DMS153 treated with DMSO at 0.1 percent for 48 hours (cell line): ENCODE measurements at regions not wholly inside any gene's neighbourhood (a gene's known extent, or its start where the extent isn't known, plus 50 kb on each side); places are given as distances from the start of the nearest gene placed in this dataset.
"Not testable (repeated sequence)": the region's sequence is repeated elsewhere in the genome, so short reads cannot be mapped to it uniquely, and the experiment has no call there.

Experiments
- DNase-seq: peaks from one replicate; lab custom pipeline; 2025; ENCODE audit not compliant: unreplicated experiment; lab: John Stamatoyannopoulos, UW

DNA sequence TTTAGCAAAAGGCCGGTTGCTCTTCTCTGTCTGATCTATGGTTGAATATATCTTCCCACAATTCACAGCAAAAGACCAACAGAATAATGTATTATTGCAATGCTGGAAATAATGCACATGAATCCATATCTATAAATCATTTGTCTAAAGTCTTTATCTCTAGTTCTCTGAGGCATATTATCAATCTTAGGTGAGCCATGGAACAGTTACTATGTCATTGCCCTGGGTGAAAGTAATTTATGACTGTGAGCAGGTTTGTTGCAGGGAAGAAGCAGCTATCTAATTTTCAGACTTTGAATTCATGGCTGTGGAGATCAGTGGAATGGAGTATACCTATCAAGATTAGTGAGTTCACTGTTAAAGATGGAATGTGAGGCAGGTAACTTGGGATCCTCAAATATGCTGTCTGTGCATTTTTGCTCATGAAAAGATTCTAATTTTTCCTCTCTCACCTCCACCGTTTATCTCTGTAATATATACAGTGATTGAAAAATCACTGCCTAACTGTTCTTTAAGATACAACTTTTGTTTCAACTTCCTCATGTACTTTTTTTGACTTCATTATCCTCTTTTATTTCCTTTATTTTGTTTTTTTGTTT, 256.8 kb upstream of the ARSJ start:
- no peak for DNase-seq

DNA sequence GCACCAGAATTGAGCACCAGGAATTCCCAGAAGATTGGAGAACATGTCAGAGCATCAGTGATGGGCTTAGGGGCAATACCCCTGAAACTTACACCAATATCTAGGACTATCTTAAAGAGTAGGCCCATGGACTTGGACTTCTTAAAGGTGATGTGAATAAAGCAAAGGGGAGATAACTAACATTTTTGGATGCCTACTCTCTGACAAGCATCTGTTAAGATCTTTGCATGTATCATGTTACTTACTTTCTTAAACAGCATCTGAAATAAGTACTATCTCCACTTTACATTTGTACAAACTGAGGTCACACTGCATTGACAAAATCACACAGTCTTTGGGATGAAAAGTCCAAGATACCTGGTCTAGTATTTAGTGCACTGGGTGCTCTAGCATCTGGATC, 258.6 kb upstream of the ARSJ start:
- DNase-seq, result no peak

DNA sequence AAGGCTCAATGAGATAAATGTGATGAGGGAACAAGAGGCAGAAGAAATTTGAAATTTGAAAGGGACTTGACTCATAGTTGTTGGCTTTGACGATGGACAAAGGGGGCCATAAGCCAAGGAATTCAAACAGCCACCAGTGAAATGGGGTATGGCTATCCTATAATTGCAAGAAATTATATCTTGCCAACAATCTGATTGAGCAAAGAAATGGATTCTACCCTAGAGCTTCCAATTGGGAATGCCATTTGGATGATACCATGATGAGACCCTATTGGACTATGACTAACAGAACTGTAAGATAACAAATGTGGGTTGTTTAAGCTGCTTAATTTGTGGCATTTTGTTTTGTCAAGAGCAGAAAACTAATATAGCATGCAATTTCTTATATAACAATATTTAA, 270.1 kb upstream of the ARSJ start:
- DNase-seq, result no peak

DNA sequence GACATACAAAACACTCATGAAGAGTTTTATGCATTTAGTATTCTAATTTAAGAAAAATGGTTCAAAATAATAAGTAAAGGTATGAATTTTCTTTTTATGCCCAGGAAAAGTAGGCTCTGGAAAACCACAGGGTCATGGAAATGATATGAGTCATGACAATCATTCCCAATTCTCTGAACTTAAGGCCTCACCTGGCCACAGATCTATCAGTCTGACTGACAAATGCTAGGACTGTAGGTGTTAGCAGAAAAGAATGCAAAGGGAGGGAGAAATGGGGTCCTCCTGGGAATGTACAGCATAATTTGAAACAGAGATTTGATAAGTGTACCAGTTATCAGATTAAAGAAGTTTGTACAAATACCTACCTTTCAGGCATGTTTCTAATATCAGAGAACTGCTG, 270.5 kb upstream of the ARSJ start:
- DNase-seq, result no peak

DNA sequence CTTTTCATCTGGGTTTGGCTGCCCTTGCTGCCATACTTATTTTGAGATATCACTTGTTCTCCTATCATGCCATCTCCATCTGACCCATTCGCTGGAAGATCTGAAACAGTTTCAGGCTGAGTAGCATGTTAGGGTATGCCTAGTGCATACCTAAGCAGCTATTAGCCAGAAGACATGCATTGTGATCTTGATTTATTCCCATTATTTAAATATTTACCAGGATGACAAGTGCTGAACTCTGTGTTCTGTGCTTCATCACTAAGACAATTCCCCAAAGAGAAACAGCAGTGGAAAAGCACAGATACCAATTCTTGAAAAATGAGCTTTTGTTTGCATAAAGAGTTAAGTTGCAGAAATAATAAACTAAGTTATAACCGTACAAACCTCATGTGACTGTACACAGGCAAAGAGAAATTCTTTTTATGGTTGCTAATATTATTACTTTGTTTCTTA, 271.0 kb upstream of the ARSJ start:
- DNase-seq, result no peak

DNA sequence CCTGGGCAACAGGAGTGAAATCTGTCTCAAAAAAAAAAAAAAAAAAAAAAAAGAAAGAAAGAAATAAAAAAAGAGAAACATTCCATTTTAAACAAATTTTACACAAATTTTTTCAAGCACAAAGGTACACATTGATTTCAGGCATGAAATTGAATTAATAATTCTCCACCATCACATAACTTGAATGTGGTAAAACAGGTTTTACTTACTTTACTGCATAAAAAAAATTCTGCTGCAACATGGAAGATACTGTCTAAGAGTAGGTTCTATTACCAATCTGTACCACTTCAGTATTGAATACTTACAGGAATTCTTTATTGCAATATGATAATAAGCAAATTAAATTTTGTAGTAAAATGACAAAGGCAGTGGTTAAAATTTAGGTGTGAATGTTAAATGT, 271.6 kb upstream of the ARSJ start:
- no peak for DNase-seq

DNA sequence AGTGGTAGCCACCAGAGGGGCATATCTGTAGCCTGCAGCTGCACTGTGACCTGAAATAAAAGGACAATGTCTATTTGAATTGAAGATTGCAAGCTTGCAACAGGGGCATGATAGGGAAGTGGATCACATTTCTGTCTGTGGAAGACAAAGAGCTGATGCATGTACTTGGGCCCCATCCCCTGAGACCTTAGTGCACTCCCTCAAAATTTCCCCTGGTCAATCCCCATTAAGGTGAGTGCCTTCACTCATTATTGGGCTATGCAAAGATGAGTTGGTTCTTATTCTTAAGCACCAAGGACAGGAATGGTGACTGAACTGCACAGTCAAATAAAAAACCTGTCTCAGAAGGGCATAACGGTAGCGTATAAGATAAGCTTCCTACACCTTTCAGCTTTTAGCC, 273.1 kb upstream of the ARSJ start:
- no peak for DNase-seq

DNA sequence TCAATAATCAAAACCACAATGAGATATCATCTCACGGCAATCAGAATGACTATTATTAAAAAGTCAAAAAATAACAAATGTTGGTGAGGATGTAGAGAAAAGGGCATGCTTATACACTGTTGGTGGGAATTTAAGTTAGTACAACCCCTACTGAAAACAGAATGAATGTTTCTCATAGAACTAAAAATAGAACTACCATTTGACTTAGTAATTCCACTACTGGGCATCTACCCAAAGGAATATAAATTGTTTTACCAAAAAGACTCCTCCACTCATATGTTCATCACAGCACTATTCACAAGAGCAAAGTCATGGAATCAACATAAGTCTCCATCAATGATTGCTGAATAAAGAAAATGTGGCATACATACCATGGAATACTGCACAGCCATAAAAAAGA, 278.1 kb upstream of the ARSJ start:
- no peak for DNase-seq

DNA sequence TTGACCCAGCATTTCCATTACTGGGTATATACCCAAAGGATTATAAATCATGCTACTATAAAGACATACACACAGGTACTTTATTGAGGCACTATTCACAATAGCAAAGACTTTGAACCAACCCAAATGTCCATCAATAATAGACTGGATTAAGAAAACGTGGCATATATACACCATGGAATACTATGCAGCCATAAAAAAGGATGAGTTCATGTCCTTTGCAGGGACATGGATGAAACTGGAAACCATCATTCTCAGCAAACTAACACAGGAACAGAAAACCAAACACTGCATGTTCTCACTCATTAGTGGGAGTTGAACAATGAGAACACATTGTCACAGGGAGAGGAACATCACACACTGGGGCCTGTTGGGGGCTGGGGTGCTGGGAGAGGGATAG, 283.0 kb upstream of the ARSJ start:
- not testable (repeated sequence) for DNase-seq

DNA sequence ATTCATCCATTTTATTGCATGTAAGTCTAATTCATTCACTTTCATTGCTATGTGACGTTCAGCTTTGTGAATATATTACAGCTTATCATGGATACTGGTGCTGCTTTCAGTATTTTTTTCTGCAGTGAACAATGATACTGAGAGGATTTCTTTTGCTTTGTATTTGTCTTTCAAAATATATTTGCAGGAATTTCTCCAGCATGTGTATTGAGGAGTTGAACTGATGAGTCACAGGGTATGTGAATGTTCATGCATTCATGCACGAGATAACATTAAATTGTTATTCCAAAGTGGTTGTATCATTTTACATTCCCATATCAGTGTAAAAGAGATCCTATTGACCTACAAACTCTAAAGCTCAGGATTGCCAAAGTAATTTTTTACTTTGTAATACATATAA, 283.8 kb upstream of the ARSJ start:
- DNase-seq, result no peak

DNA sequence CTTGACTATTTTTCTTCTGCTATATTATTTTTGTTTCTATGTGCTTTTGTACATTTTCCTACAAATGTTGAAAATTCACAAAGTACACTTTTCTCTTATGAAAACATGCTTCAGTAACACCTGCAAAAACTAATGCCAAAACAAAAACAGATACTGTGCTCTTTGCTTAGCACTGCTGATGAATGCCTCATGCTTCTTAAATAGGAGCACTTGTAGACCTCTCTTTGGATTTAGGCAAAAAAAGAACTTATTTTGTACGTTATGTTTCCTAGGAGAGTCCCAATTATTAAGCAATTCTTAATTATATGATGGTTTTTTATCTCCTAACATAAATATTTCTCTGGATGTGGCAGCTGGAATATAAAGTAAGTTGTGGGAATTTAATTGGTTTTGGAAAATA, 285.0 kb upstream of the ARSJ start:
- no peak for DNase-seq

DNA sequence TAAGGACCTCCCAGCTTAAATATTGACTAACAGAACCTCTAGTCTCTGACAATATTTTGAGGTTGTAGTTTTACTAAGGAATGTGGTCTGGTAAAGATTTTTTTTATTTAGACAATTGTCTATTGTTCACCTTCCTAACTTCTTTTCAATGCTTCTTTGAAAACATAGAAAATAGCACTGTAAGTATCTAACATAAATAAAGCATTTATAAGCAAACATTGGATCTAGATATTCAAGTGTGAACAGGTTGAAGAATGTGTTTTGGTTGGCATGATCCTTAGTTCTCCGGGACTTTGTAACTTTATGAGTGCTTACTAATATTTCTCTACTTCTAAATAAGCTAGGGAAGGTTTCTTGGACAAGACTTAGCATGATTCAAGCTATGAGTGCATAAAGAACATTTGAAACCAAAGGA, 285.4 kb upstream of the ARSJ start:
- DNase-seq, result no peak

DNA sequence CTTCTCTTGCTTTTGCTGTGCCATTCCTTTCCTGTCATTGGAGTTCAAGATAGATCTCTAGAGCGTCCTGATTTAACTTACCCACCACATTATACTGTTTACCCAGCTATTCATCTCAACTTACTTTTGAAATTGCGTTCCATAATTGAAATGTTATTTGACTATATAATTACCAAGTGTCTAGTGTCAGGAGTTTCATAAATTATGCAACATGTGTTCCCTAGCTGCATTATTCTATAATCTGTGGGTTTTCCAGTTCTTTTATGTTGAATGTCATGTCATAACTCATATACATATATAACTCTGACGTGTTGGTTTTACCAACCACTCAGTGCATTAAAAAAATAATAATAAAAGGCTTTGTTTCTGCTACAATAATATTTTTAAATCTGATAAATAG, 285.9 kb upstream of the ARSJ start:
- no peak for DNase-seq

DNA sequence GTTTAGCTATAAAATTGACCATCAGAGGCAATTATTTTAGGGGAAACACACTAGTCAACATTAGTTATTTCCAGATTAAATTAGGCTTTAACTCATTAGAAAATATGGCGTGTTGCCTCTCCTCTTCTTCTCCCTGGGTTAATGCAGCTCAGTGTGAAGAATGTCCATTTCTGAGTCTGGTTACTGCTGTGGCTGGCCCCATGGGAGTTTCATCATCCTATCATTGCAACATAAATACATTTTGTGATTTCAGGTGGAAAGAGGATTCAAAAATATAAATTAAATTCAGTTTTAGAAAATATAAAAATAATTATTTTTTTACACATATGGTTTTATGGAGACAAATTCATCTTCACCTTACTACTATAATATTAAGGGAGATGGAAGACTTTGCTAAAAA, 288.5 kb upstream of the ARSJ start:
- DNase-seq, result no peak

DNA sequence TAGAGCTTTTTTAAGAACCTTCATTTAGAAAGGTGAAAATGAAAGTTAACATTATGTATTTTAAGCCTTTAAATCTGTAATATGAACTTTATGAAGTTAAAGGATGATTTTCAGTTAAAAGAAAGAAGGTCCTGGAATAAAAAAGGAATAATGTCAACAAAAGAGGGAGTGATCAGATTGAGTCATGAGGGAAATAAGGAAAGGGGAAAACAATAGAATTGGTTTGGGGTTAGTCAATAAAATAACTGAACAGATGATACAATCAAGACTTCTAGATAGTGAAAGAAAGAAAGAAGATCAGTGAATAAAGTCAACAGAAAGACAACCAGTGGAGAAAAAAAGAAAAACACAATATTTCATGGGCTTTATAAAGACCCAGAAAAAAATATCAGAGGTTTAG, 291.6 kb upstream of the ARSJ start:
- no peak for DNase-seq

DNA sequence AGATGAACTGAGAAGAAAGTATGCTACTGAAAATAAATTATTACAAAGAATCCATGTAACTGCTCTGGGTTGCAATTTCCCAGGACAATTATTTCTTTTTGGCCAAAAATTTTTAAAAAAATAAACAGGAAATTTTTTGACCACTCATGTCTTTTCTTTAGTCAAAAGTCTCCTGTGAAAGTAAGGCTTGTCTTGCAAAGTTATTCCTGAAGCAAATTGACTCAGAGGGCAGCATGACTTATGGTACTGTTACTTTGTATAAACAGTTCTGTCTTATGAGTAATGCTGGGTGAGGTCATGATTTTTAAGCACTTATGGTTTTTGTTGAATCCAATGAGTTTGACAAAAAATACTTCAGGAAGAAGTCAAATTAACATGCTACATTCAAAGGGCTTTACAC, 292.8 kb upstream of the ARSJ start:
- DNase-seq, result no peak

DNA sequence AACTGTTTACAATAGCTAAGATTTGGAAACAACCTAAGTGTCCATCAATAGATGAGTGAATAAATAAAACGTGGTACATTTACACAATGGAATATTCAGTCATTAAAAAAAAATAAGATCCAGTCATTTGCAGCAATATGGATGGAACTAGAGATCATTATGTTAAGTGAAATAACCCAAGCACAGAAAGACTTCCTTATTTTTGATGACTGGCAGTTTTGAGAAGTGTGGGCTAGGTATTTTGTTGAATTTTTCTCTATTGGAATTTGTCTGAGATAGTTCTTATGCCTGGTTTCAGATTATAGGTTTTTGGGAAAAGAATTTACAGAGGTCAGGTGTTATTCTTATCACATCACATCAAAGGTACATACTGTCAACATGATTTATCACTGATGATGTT, 293.8 kb upstream of the ARSJ start:
- no peak for DNase-seq

DNA sequence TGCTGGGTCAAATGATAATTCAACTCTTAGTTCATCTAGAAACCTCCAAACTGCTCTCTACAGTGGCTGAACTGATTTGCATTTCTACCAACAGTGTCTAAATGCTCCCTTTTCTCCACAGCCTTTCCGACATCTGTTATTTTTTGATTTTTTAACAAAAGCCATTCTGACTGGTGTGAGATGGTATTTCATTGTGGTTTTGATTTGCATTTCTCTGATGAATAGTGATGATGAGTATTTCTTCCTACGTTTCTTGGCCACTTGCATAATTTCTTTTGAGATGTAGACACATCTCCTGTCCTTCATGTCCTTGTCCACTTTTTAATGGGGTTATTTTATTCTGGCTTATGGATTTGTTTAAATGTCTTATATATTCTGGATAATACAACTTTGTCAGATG, 298.2 kb upstream of the ARSJ start:
- DNase-seq, result no peak

DNA sequence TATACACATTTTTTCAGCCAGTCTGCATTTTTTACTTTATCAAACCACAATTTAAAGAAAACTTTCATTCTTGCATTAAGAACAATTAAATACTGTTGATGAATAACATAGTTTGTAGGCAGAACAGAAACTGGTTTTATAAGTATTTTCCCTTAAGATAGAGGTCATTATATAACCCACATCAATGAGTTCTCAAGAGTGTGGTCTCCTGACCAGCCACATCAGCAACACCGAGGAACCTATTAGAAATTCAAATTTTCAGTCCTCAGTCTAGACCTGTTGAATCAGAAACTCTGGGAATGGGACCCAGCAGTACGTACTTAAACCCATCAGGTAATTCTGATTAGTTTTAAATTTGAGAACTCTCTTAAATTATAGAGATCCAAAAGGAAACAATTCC, 299.6 kb upstream of the ARSJ start:
- DNase-seq, result no peak

DNA sequence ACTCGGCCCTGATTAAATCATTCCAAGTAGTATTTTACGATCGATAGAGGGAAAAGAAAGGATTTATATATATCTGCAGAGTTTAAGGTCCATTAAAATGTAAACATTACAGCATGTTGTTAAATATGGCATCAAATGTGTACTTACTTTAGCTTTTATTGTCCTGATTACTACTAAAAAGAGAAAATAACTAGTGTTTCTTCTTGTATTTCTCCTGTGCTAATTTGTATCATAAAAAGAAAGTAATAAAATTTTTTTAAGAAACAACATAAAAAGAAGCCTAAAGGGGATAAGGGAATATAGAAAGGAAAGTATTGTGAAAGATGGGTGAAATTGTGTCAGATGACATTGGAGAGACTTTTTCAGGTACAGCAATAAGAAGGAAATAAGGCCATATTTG, 300.3 kb upstream of the ARSJ start:
- DNase-seq, result no peak

DNA sequence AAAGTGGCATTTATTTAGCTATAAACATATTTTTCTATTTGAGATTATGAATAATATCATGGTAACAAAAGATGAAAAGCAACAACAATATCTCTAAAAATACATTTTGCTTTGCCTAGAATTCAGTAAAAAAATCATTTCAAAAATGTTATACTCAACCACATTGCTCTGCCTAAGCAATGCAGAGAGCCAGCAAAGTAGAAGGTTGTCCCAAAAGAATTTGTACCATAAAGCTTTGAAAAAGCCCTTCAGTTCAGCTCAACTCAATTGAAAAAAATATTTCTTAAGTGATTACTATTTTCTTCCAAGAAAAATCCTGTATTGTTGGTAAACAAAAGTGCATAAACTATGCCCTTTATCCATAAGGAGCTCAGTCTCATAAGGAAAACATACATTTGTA, 301.2 kb upstream of the ARSJ start:
- no peak for DNase-seq

DNA sequence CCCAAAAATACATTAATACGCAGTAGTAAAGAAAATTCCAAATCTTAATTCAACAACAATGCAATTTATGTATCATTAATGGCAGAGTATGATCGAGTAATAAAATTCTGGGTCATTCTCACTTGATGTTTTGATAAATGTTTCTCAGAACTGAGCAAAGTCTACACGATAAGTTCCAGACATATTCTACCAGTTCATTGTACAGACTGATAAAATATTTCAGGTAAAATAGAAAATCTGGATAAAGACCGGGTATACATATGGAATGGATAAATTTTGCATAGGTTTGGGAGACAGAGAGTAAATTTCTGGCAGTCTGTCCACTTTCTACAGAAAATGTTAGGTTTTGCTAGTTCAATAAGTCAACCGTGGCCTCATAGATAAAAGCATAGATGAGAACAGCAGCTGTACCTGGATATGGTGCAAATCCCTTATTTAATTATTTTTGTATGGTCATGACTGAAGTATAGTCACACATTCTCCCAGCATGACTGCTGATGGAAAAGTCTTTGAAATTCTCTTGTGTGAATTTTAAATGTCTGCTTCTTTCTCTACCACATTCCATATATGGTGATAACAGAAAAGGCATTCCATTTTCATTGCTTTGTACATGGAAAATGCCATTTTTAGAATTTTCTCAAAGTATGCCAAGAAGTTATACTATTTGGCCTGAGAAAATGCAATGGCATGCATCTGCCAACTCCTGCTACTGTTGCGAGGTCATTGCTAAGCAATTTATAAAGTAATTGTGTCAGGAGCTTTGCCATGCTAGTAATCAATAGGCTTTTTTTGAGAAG, 301.9 kb upstream of the ARSJ start:
- DNase-seq, result no peak

DNA sequence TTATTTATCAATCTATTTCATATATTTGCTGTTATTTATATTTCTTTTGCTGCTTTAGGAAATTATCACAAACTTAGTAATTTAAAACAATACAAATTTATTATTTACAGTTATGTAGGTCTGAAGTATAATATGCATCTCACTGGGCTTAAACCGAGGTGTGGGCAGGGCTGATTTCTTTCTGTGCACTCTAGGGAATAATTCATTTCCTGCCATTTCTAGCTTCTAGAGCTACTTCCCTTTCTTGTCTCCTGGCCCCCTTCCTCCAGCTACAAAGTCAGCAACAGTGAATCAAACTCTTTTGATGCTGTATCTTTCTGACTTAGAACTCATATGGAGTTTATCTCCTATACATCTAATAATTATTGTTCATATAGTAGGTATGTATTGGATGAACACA, 303.5 kb upstream of the ARSJ start:
- no peak for DNase-seq
